ENCODE measurements at regions not wholly inside any gene's neighbourhood (a gene's known extent, or its start where the extent isn't known, plus 50 kb on each side); places are given as distances from the start of the nearest gene placed in this dataset.

GRCh38 chr2:105541189-105542050 is 142.6 kb upstream of the FHL2 start:
- Histone ChIP-seq H2BK15ac (ENCODE audit: low read length) (no peak overlapping the region), H3K4me3 (ENCODE audit: low read length in 2 of 2) (no peak overlapping the region), H3K18ac (ENCODE audit: low read length) (no peak overlapping the region), H2BK5ac (ENCODE audit: low read length) (no peak overlapping the region), H4K8ac (ENCODE audit: low read depth, low read length) (no peak overlapping the region), H2AFZ (ENCODE audit: low read length) (peak overlapping the region; percentile 1), H2BK120ac (ENCODE audit: low read depth, low read length) (no peak overlapping the region), H3K79me1 (ENCODE audit: low read depth, low read length) (no peaks in the 10 kb centered on the region), H3K27ac (replicated peaks; ENCODE audit: low read length) (no peak overlapping the region), H3K36me3 (replicated peaks in 1 of 2; ENCODE audit: control insufficient read depth in 2 of 2, insufficient read depth in 2 of 2, low read length in 2 of 2) (no peaks in the 10 kb centered on the region), H4K91ac (ENCODE audit: low read depth, low read length, poor library complexity) (no peak overlapping the region), H3K27me3 (ENCODE audit: control insufficient read depth in 3 of 3, insufficient read depth in 3 of 3, low read depth in 1 of 3, low read length in 3 of 3) (peaks cover 0 to 31% (median 0%) of the 10 kb centered on the region in 3 experiments), H3K23ac (ENCODE audit: low read depth, low read length, poor library complexity) (no peak overlapping the region), H2BK12ac (ENCODE audit: low read length) (no peak overlapping the region), H2AK5ac (ENCODE audit: low read depth, low read length) (peak overlapping the region; percentile 15), H3K9me3 (replicated peaks in 1 of 2; ENCODE audit: control insufficient read depth in 2 of 2, insufficient read depth in 1 of 2, low read depth in 1 of 2, low read length in 2 of 2) (no peaks in the 10 kb centered on the region), H3K14ac (ENCODE audit: low read length) (no peak overlapping the region), H3K9ac (ENCODE audit: low read depth, low read length, poor library complexity) (no peak overlapping the region), H3K4me2 (ENCODE audit: insufficient read depth, low read length, poor library complexity, severe bottlenecking) (no peak overlapping the region), H3K4me1 (ENCODE audit: control insufficient read depth in 2 of 2, insufficient read depth in 1 of 2, low read depth in 1 of 2, low read length in 2 of 2) (no peaks in the 10 kb centered on the region), H3K4ac (ENCODE audit: low read length) (no peak overlapping the region)
- no peak for DNase-seq (ENCODE audit: low spot score)
- WGBS, 2 donors (ENCODE audit: extremely low coverage in 2 of 2, insufficient read length in 2 of 2, insufficient replicate concordance in 1 of 2): no CpG with 5 or more reads among the region's 13 CpGs

GRCh38 chr2:105540642-105541041 is 141.8 kb upstream of the FHL2 start:
- Histone ChIP-seq H4K91ac (ENCODE audit: low read depth, low read length, poor library complexity) (no peak overlapping the region), H3K4me2 (ENCODE audit: insufficient read depth, low read length, poor library complexity, severe bottlenecking) (no peak overlapping the region), H3K36me3 (replicated peaks in 1 of 2; ENCODE audit: control insufficient read depth in 2 of 2, insufficient read depth in 2 of 2, low read length in 2 of 2) (no peaks in the 10 kb centered on the region), H2AK5ac (ENCODE audit: low read depth, low read length) (no peak overlapping the region), H3K9me3 (replicated peaks in 1 of 2; ENCODE audit: control insufficient read depth in 2 of 2, insufficient read depth in 1 of 2, low read depth in 1 of 2, low read length in 2 of 2) (no peaks in the 10 kb centered on the region), H3K4me1 (ENCODE audit: control insufficient read depth in 2 of 2, insufficient read depth in 1 of 2, low read depth in 1 of 2, low read length in 2 of 2) (no peaks in the 10 kb centered on the region), H3K4ac (ENCODE audit: low read length) (no peak overlapping the region), H3K4me3 (ENCODE audit: low read length in 2 of 2) (no peak overlapping the region), H3K23ac (ENCODE audit: low read depth, low read length, poor library complexity) (no peak overlapping the region), H3K27me3 (ENCODE audit: control insufficient read depth in 3 of 3, insufficient read depth in 3 of 3, low read depth in 1 of 3, low read length in 3 of 3) (peaks cover 0 to 31% (median 0%) of the 10 kb centered on the region in 3 experiments), H3K79me1 (ENCODE audit: low read depth, low read length) (no peaks in the 10 kb centered on the region), H3K27ac (replicated peaks; ENCODE audit: low read length) (no peak overlapping the region), H3K14ac (ENCODE audit: low read length) (no peak overlapping the region), H2BK12ac (ENCODE audit: low read length) (no peak overlapping the region), H3K18ac (ENCODE audit: low read length) (no peak overlapping the region), H2BK120ac (ENCODE audit: low read depth, low read length) (no peak overlapping the region), H2BK15ac (ENCODE audit: low read length) (no peak overlapping the region), H2BK5ac (ENCODE audit: low read length) (no peak overlapping the region), H2AFZ (ENCODE audit: low read length) (peak overlapping the region; percentile 1), H3K9ac (ENCODE audit: low read depth, low read length, poor library complexity) (no peak overlapping the region), H4K8ac (ENCODE audit: low read depth, low read length) (no peak overlapping the region)
- no CpG with 5 or more reads among the region's 2 CpGs for WGBS, 2 donors (ENCODE audit: extremely low coverage in 2 of 2, insufficient read length in 2 of 2, insufficient replicate concordance in 1 of 2)
- DNase-seq (ENCODE audit: low spot score): no peak

- Histone ChIP-seq H2AK5ac (ENCODE audit: low read depth, low read length) (no peak overlapping the region), H2BK5ac (ENCODE audit: low read length) (no peak overlapping the region), H3K4me2 (ENCODE audit: insufficient read depth, low read length, poor library complexity, severe bottlenecking) (no peak overlapping the region), H4K8ac (ENCODE audit: low read depth, low read length) (no peak overlapping the region), H3K4me1 (ENCODE audit: control insufficient read depth in 2 of 2, insufficient read depth in 1 of 2, low read depth in 1 of 2, low read length in 2 of 2) (no peaks in the 10 kb centered on the region), H3K23ac (ENCODE audit: low read depth, low read length, poor library complexity) (no peak overlapping the region), H3K9me3 (replicated peaks in 1 of 2; ENCODE audit: control insufficient read depth in 2 of 2, insufficient read depth in 1 of 2, low read depth in 1 of 2, low read length in 2 of 2) (no peaks in the 10 kb centered on the region), H2BK120ac (ENCODE audit: low read depth, low read length) (no peak overlapping the region), H3K36me3 (replicated peaks in 1 of 2; ENCODE audit: control insufficient read depth in 2 of 2, insufficient read depth in 2 of 2, low read length in 2 of 2) (no peaks in the 10 kb centered on the region), H3K4ac (ENCODE audit: low read length) (no peak overlapping the region), H3K9ac (ENCODE audit: low read depth, low read length, poor library complexity) (no peak overlapping the region), H3K4me3 (ENCODE audit: low read length in 2 of 2) (no peak overlapping the region), H2AFZ (ENCODE audit: low read length) (no peak overlapping the region), H2BK15ac (ENCODE audit: low read length) (no peak overlapping the region), H3K18ac (ENCODE audit: low read length) (no peak overlapping the region), H3K27ac (replicated peaks; ENCODE audit: low read length) (no peak overlapping the region), H2BK12ac (ENCODE audit: low read length) (no peak overlapping the region), H3K27me3 (ENCODE audit: control insufficient read depth in 3 of 3, insufficient read depth in 3 of 3, low read depth in 1 of 3, low read length in 3 of 3) (peaks cover 0 to 27% (median 0%) of the 10 kb centered on the region in 3 experiments), H3K79me1 (ENCODE audit: low read depth, low read length) (no peaks in the 10 kb centered on the region), H3K14ac (ENCODE audit: low read length) (no peak overlapping the region), H4K91ac (ENCODE audit: low read depth, low read length, poor library complexity) (no peak overlapping the region)
- no CpG with 5 or more reads among the region's 6 CpGs for whole genome bisulfite sequencing, 2 donors (ENCODE audit: extremely low coverage in 2 of 2, insufficient read length in 2 of 2, insufficient replicate concordance in 1 of 2)
- no peak for DNase-seq (ENCODE audit: low spot score)
Measured at GRCh38 chr2:105539331-105539730, 140.5 kb upstream of the FHL2 start.

GRCh38 chr2:105538840-105539239 is 140.0 kb upstream of the FHL2 start:
- no peak overlapping the region for H2BK15ac ChIP-seq (ENCODE audit: low read length)
- H2AFZ ChIP-seq (ENCODE audit: low read length): no peak overlapping the region
- H3K79me1 ChIP-seq (ENCODE audit: low read depth, low read length): no peaks in the 10 kb centered on the region
- no peaks in the 10 kb centered on the region for H3K9me3 ChIP-seq (replicated peaks in 1 of 2; ENCODE audit: control insufficient read depth in 2 of 2, insufficient read depth in 1 of 2, low read depth in 1 of 2, low read length in 2 of 2)
- H3K36me3 ChIP-seq (replicated peaks in 1 of 2; ENCODE audit: control insufficient read depth in 2 of 2, insufficient read depth in 2 of 2, low read length in 2 of 2): no peaks in the 10 kb centered on the region
- no peak overlapping the region for H3K4me3 ChIP-seq (ENCODE audit: low read length in 2 of 2)
- H3K4me2 ChIP-seq (ENCODE audit: insufficient read depth, low read length, poor library complexity, severe bottlenecking): no peak overlapping the region
- no peak overlapping the region for H3K18ac ChIP-seq (ENCODE audit: low read length)
- no peaks in the 10 kb centered on the region for H3K4me1 ChIP-seq (ENCODE audit: control insufficient read depth in 2 of 2, insufficient read depth in 1 of 2, low read depth in 1 of 2, low read length in 2 of 2)
- H2BK120ac ChIP-seq (ENCODE audit: low read depth, low read length): no peak overlapping the region
- H2AK5ac ChIP-seq (ENCODE audit: low read depth, low read length): no peak overlapping the region
- H3K27ac ChIP-seq (replicated peaks; ENCODE audit: low read length): no peak overlapping the region
- no peak overlapping the region for H3K9ac ChIP-seq (ENCODE audit: low read depth, low read length, poor library complexity)
- H4K91ac ChIP-seq (ENCODE audit: low read depth, low read length, poor library complexity): no peak overlapping the region
- no peak overlapping the region for H2BK12ac ChIP-seq (ENCODE audit: low read length)
- DNase-seq (ENCODE audit: low spot score): no peak
- no peak overlapping the region for H3K4ac ChIP-seq (ENCODE audit: low read length)
- WGBS, 2 donors (ENCODE audit: extremely low coverage in 2 of 2, insufficient read length in 2 of 2, insufficient replicate concordance in 1 of 2): no CpG with 5 or more reads among the region's 5 CpGs
- peaks cover 0 to 23% (median 0%) of the 10 kb centered on the region in 3 experiments for H3K27me3 ChIP-seq (ENCODE audit: control insufficient read depth in 3 of 3, insufficient read depth in 3 of 3, low read depth in 1 of 3, low read length in 3 of 3)
- H3K14ac ChIP-seq (ENCODE audit: low read length): no peak overlapping the region
- H4K8ac ChIP-seq (ENCODE audit: low read depth, low read length): no peak overlapping the region
- H2BK5ac ChIP-seq (ENCODE audit: low read length): no peak overlapping the region
- no peak overlapping the region for H3K23ac ChIP-seq (ENCODE audit: low read depth, low read length, poor library complexity)
